CD14-positive monocyte (primary cell): ENCODE measurements at regions not wholly inside any gene's neighbourhood (a gene's known extent, or its start where the extent isn't known, plus 50 kb on each side); places are given as distances from the start of the nearest gene placed in this dataset.

ENCODE experiments used
- DNase-seq, 3 donors: peaks; one replicate each; pipeline ENCODE4 v3.0.0-alpha.2; 2011 to 2022
- H2AFZ ChIP-seq: 2 replicates; pipeline ENCODE4 v1.6.0; 2012; ENCODE audit warnings: mild to moderate bottlenecking, low read depth, low read length, inconsistent platforms; ENCODE audit not compliant: insufficient read depth, poor library complexity, severe bottlenecking
- H3K27ac ChIP-seq, 2 donors: 1 replicate in 1 of 2; 2 replicates in 1 of 2; pipeline ENCODE4 v1.5.1; 2012 to 2013; ENCODE audit warnings: low read length in 2 of 2, control low read depth in 1 of 2, inconsistent platforms in 1 of 2, low read depth in 1 of 2, mild to moderate bottlenecking in 1 of 2
- H3K27me3 ChIP-seq, 2 donors: one replicate each; pipeline versions ENCODE4 v1.6.0 to v1.6.1; 2011 to 2013; ENCODE audit warnings: low read length in 2 of 2; ENCODE audit not compliant: control insufficient read depth in 2 of 2, insufficient read depth in 2 of 2
- H3K36me3 ChIP-seq, 2 donors: replicated peaks in 1 of 2; 1 replicate in 1 of 2; 2 replicates in 1 of 2; pipeline versions ENCODE4 v1.5.1 to v1.6.1; 2012 to 2013; ENCODE audit warnings: low read length in 2 of 2, control low read depth in 1 of 2, inconsistent platforms in 1 of 2, mild to moderate bottlenecking in 1 of 2; ENCODE audit not compliant: insufficient read depth in 2 of 2, control insufficient read depth in 1 of 2
- H3K4me1 ChIP-seq, 2 donors: 1 replicate in 1 of 2; 2 replicates in 1 of 2; pipeline versions ENCODE4 v1.5.1 to v1.6.1; 2012 to 2013; ENCODE audit warnings: low read length in 2 of 2, control low read depth in 1 of 2, inconsistent platforms in 1 of 2, mild to moderate bottlenecking in 1 of 2, moderate library complexity in 1 of 2; ENCODE audit not compliant: insufficient read depth in 2 of 2, control insufficient read depth in 1 of 2
- H3K4me2 ChIP-seq: replicated peaks from 2 replicates; pipeline ENCODE3; 2012; ENCODE audit warnings: low read length, moderate library complexity, mild to moderate bottlenecking; ENCODE audit not compliant: poor library complexity, severe bottlenecking; ENCODE audit errors: extremely low read depth
- H3K4me3 ChIP-seq, 3 experiments: fragments of 200-600 bp in 1 of 3; sonication (generic) in 1 of 3; replicated peaks in 1 of 3; 1 replicate in 2 of 3; 2 replicates in 1 of 3; pipeline ENCODE4 v1.5.1; 2011 to 2013; ENCODE audit warnings: low read length in 3 of 3, mild to moderate bottlenecking in 3 of 3, control low read depth in 2 of 3, low read depth in 2 of 3, inconsistent platforms in 1 of 3, moderate library complexity in 1 of 3
- H3K79me2 ChIP-seq: 2 replicates; pipeline ENCODE4 v1.6.0; 2012; ENCODE audit warnings: mild to moderate bottlenecking, control low read depth, inconsistent platforms, low read length, moderate library complexity; ENCODE audit not compliant: insufficient read depth
- H3K9ac ChIP-seq: 2 replicates; pipeline ENCODE4 v1.6.0; 2017; ENCODE audit warnings: low read length, mild to moderate bottlenecking; ENCODE audit not compliant: insufficient read depth, poor library complexity, severe bottlenecking
- H3K9me3 ChIP-seq, 2 donors: replicated peaks in 1 of 2; 1 replicate in 1 of 2; 2 replicates in 1 of 2; pipeline versions ENCODE4 v1.5.1 to v1.6.1; 2012 to 2013; ENCODE audit warnings: low read length in 2 of 2, control low read depth in 1 of 2; ENCODE audit not compliant: control insufficient read depth in 1 of 2, insufficient read depth in 1 of 2
- H4K20me1 ChIP-seq: 2 replicates; pipeline ENCODE4 v1.6.0; 2012; ENCODE audit warnings: mild to moderate bottlenecking, low read length, control low read depth, moderate library complexity; ENCODE audit not compliant: insufficient read depth
- H3K27ac Mint-ChIP-seq, 7 donors: one replicate each; pipeline ENCODE4 v1.8.0; 2020; ENCODE audit warnings: mild to moderate bottlenecking in 7 of 7, mixed read lengths in 7 of 7, moderate library complexity in 6 of 7, inconsistent platforms in 2 of 7
- H3K27me3 Mint-ChIP-seq, 3 donors: one replicate each; pipeline ENCODE4 v1.8.0; 2021 to 2022; ENCODE audit warnings: low read depth in 3 of 3, mild to moderate bottlenecking in 3 of 3, mixed read lengths in 3 of 3, moderate library complexity in 3 of 3, inconsistent platforms in 1 of 3
- H3K36me3 Mint-ChIP-seq, 2 donors: one replicate each; pipeline ENCODE4 v1.8.0; 2020; ENCODE audit warnings: mixed read lengths in 2 of 2, inconsistent platforms in 1 of 2, mild to moderate bottlenecking in 1 of 2
- H3K4me1 Mint-ChIP-seq: one replicate; pipeline ENCODE4 v1.8.0; 2020; ENCODE audit warnings: mild to moderate bottlenecking, mixed read lengths
- H3K4me3 Mint-ChIP-seq, 2 donors: one replicate each; pipeline ENCODE4 v1.8.0; 2020; ENCODE audit warnings: mild to moderate bottlenecking in 2 of 2, mixed read lengths in 2 of 2, moderate library complexity in 1 of 2
- H3K9me3 Mint-ChIP-seq, 7 donors: one replicate each; pipeline ENCODE4 v1.8.0; 2020 to 2022; ENCODE audit warnings: mixed read lengths in 7 of 7, mild to moderate bottlenecking in 6 of 7, moderate library complexity in 6 of 7, inconsistent platforms in 2 of 7
- WGBS: methylation state at CpG from one replicate; pipeline ENCODE4 v1.1.5; 2013; ENCODE audit warnings: missing lambda C conversion rate; ENCODE audit not compliant: insufficient coverage; 5-methylcytosine and 5-hydroxymethylcytosine counted together
- intact Hi-C, 2 donors: fragments of 100-400 bp; cut with micrococcal nuclease; formaldehyde crosslinking; loops; one replicate each; pipeline versions ENCODE4 v1.15.0 to v1.15.1; 2023
- TF ChIP-seq, protein P1 (sequence below): fragments of 200-600 bp; IDR thresholded peaks from one replicate; pipeline ENCODE4 v1.8.0; 2022; ENCODE audit warnings: antibody characterized with exemption, mild to moderate bottlenecking

DNA sequence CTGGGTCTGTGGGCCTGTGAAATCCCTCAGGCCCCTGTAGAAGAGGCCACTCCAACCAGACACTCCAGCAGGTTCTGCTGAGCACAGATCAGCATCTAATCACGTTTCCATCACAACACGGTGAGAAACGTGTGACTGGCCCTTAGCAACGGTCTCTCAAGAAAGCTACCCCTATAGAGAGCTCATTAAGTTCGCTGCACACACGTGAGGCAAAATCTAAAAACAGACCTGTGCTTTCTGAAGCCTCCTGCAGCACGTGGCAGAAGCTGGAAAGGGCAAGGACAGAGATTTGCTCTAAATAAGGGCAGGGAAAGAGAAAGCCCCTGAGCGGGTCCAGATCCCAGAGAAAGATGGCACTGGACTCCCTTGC, 56.5 kb downstream of the GPR6 start:
- no peak overlapping the region for H3K4me3 ChIP-seq
- H3K79me2 ChIP-seq, result no peaks in the 10 kb centered on the region
- no peaks in the 10 kb centered on the region for H3K36me3 ChIP-seq
- H4K20me1 ChIP-seq, result no peaks in the 10 kb centered on the region
- TF ChIP-seq, protein P1, sequence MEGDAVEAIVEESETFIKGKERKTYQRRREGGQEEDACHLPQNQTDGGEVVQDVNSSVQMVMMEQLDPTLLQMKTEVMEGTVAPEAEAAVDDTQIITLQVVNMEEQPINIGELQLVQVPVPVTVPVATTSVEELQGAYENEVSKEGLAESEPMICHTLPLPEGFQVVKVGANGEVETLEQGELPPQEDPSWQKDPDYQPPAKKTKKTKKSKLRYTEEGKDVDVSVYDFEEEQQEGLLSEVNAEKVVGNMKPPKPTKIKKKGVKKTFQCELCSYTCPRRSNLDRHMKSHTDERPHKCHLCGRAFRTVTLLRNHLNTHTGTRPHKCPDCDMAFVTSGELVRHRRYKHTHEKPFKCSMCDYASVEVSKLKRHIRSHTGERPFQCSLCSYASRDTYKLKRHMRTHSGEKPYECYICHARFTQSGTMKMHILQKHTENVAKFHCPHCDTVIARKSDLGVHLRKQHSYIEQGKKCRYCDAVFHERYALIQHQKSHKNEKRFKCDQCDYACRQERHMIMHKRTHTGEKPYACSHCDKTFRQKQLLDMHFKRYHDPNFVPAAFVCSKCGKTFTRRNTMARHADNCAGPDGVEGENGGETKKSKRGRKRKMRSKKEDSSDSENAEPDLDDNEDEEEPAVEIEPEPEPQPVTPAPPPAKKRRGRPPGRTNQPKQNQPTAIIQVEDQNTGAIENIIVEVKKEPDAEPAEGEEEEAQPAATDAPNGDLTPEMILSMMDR, result no peak
- Mint-ChIP-seq H3K36me3 (no peaks in the 10 kb centered on the region), H3K27me3 (peaks cover 0 to 6% (median 5%) of the 10 kb centered on the region in 3 donors), H3K27ac (no peak overlapping the region), H3K4me1 (peaks cover 5% of the 10 kb centered on the region), H3K4me3 (no peak overlapping the region), H3K9me3 (no peaks in the 10 kb centered on the region)
- WGBS, result 90% methylated on average over 3 of the region's 8 CpGs
- H3K27ac ChIP-seq, result no peak overlapping the region
- no peak for DNase-seq
- no peak overlapping the region for H3K4me2 ChIP-seq
- H3K9ac ChIP-seq, result no peak overlapping the region
- H3K4me1 ChIP-seq, result peaks cover 6 to 8% of the 10 kb centered on the region in 2 donors
- intact Hi-C loops, result loop anchor here (5.0 to 10.0 kb wide), 3 partner anchors 327 to 507 kb away; no protein-coding TSS in a partner anchor
- no peaks in the 10 kb centered on the region for H3K9me3 ChIP-seq
- H3K27me3 ChIP-seq, result no peaks in the 10 kb centered on the region
- no peak overlapping the region for H2AFZ ChIP-seq

DNA sequence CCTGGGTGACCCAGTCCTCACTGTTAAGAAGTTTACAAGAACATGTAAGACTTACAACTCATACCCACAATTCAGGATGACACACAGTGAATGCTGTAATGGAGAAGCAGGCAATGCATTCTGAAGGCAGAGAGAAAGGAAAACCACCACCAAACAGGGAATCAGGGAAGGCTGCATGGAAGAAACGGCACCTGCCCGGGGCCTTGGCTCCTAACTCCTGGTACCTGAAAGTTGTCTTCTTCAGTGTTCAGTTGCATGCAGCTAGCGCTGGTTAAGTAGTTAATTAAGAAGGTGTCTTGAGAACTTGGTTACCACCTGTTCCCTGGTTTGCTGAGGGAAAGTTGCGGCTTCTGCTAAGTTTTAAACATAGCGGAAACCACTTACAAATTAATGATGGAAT, 57.2 kb downstream of the GPR6 start:
- Histone ChIP-seq H3K27me3 (no peaks in the 10 kb centered on the region), H4K20me1 (no peaks in the 10 kb centered on the region), H2AFZ (no peak overlapping the region), H3K27ac (no peak overlapping the region), H3K4me3 (no peak overlapping the region), H3K4me1 (peaks cover 11 to 15% of the 10 kb centered on the region in 2 donors), H3K4me2 (no peak overlapping the region), H3K9ac (no peak overlapping the region), H3K36me3 (no peaks in the 10 kb centered on the region), H3K9me3 (no peaks in the 10 kb centered on the region), H3K79me2 (no peaks in the 10 kb centered on the region)
- H3K27me3 Mint-ChIP-seq, result peaks cover 0 to 6% (median 5%) of the 10 kb centered on the region in 3 donors
- TF ChIP-seq, protein P1, result no peak
- no peak for DNase-seq
- H3K4me1 Mint-ChIP-seq, result peaks cover 11% of the 10 kb centered on the region
- intact Hi-C loops, result loop anchor here (5.0 to 10.0 kb wide), 3 partner anchors 328 to 508 kb away; no protein-coding TSS in a partner anchor
- H3K36me3 Mint-ChIP-seq, result no peaks in the 10 kb centered on the region
- no peaks in the 10 kb centered on the region for H3K9me3 Mint-ChIP-seq
- no peak overlapping the region for H3K27ac Mint-ChIP-seq
- WGBS, result no CpG with 5 or more reads among the region's 5 CpGs
- H3K4me3 Mint-ChIP-seq, result no peak overlapping the region
